ENCODE measurements at regions not wholly inside any gene's neighbourhood (a gene's known extent, or its start where the extent isn't known, plus 50 kb on each side); places are given as distances from the start of the nearest gene placed in this dataset.
"Not testable (repeated sequence)": the region's sequence is repeated elsewhere in the genome, so short reads cannot be mapped to it uniquely, and the experiment has no call there.

DNA sequence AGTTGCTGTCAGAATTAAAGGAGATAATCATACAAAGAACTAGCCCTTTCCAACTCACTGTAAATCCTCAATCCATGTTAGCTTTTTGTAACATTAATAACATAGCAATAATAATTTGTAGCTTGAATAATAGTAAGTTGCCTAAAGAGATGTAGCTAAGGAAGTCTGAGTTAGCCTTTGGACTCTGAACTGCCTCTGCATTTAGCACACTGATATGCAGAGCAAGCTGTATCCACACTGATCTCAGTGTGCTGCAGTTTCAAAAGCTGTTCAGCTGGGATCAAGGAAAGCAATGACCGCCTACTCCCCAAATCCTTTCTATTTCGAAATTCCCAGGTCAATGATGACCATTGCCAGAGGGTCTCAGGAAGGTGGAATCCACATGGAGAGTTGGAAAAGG lies 99.3 kb upstream of the IFNG-AS1 start:
- no peak overlapping the region for H3K9ac ChIP-seq (ENCODE audit: low read depth in 1 of 2, low read length in 2 of 2)
- no peaks in the 10 kb centered on the region for H3K36me3 ChIP-seq (ENCODE audit: control insufficient read depth in 1 of 2, insufficient read depth in 2 of 2, low read length in 2 of 2)
- no peaks in the 10 kb centered on the region for H3K4me1 ChIP-seq (ENCODE audit: control insufficient read depth in 1 of 2, insufficient read depth in 2 of 2, low read length in 2 of 2)
- H3K4me3 ChIP-seq (ENCODE audit: low read depth in 1 of 2, low read length in 2 of 2) = no peak overlapping the region
- peaks cover 0 to 3% of the 10 kb centered on the region in 2 donors for H3K27me3 ChIP-seq (ENCODE audit: control insufficient read depth in 1 of 2, insufficient read depth in 2 of 2, low read length in 2 of 2)
- H3K9me3 ChIP-seq (ENCODE audit: control insufficient read depth in 1 of 2, low read length in 2 of 2) = no peaks in the 10 kb centered on the region
- no peak overlapping the region for H3K27ac ChIP-seq (ENCODE audit: low read depth, low read length)

DNA sequence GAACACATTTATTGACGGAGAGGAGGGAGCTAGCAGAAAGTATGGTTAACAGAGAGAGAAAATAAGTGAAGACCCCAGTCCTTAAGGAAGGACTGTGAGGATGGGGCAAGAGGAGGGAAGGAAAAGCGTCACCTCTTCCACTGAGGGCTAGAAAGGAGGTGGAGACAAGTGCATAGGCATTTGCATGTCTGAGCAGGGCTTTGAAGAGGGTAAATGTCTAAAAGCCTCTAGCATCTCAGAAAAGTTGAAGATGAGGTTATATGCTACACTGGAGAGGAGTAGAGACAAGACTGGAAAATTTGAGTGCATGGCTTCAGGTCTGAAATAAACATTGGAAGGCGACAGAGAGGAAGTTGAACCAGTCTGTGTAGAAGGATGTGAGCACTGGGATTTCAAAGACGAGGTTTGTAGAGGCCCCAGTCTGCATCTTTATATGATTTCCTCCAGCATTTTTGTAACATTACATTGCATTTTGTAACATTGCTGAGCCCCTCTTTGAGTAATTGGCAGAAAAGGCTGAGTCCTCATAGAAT lies 98.5 kb upstream of the IFNG-AS1 start:
- H3K27me3 ChIP-seq (ENCODE audit: control insufficient read depth in 1 of 2, insufficient read depth in 2 of 2, low read length in 2 of 2) = peaks cover 0 to 3% of the 10 kb centered on the region in 2 donors
- no peak overlapping the region for H3K9ac ChIP-seq (ENCODE audit: low read depth in 1 of 2, low read length in 2 of 2)
- H3K9me3 ChIP-seq (ENCODE audit: control insufficient read depth in 1 of 2, low read length in 2 of 2) = no peaks in the 10 kb centered on the region
- no peaks in the 10 kb centered on the region for H3K36me3 ChIP-seq (ENCODE audit: control insufficient read depth in 1 of 2, insufficient read depth in 2 of 2, low read length in 2 of 2)
- no peaks in the 10 kb centered on the region for H3K4me1 ChIP-seq (ENCODE audit: control insufficient read depth in 1 of 2, insufficient read depth in 2 of 2, low read length in 2 of 2)
- no peak overlapping the region for H3K4me3 ChIP-seq (ENCODE audit: low read depth in 1 of 2, low read length in 2 of 2)
- H3K27ac ChIP-seq (ENCODE audit: low read depth, low read length) = no peak overlapping the region

DNA sequence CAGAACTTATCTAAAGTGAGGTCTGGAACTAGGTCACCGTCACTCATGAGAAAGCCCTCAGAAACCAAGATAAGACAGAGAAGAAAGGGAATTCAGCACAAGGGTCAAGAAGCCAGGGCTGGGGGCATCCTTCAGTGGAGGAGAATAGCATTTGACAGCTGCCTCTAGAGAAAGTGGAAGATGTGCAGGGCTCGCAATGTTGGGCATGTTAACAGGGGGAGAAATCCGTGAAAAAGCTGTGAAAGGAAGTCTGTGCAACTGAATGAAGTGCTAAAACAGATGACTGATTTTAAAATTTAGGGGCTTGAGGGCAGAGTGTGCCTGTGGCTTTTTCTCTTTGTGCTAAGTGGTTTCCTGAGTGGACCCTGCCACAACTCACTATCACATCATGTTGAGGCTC lies 97.7 kb upstream of the IFNG-AS1 start:
- Histone ChIP-seq H3K36me3 (ENCODE audit: control insufficient read depth in 1 of 2, insufficient read depth in 2 of 2, low read length in 2 of 2) (no peaks in the 10 kb centered on the region), H3K4me1 (ENCODE audit: control insufficient read depth in 1 of 2, insufficient read depth in 2 of 2, low read length in 2 of 2) (no peaks in the 10 kb centered on the region), H3K9ac (ENCODE audit: low read depth in 1 of 2, low read length in 2 of 2) (no peak overlapping the region), H3K27me3 (ENCODE audit: control insufficient read depth in 1 of 2, insufficient read depth in 2 of 2, low read length in 2 of 2) (peaks cover 0 to 3% of the 10 kb centered on the region in 2 donors), H3K27ac (ENCODE audit: low read depth, low read length) (no peak overlapping the region), H3K9me3 (ENCODE audit: control insufficient read depth in 1 of 2, low read length in 2 of 2) (no peaks in the 10 kb centered on the region), H3K4me3 (ENCODE audit: low read depth in 1 of 2, low read length in 2 of 2) (no peak overlapping the region)

DNA sequence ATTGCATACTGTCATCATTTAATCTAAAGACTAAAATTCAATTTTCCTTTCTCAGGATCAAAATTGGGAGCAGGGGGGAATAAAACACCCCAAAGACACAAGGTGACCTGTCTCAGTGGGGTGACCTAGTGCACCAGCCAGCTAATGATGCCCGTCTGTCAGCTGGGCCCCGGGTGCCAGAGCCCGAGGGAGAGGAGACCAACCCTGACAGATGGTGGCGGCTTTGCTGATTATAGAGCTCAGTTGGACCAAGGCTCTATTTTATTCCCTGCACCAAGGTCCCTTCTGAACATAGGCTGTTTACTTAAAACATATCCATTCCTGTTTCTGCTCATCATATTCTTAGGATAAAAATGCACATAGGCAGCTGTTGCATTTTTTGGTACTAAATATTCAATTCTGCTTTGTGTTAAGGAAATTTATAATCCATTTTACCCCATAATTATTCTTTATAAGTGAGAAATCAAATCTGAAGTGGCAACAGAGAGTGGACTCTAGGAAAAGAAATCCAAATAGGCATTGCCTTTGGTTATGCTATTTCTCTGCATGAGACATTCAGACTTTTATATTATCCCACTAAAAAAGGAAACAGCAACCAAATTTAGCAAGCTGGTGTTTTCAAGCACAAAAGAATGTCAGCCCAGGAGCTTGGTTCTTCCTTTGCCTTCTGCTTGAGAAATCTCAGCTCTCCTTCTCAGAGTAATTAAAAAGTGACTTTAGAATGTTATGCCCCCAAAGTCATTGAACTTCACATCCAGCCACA lies 96.8 kb upstream of the IFNG-AS1 start:
- Histone ChIP-seq H3K27ac (ENCODE audit: low read depth, low read length) (no peak overlapping the region), H3K4me1 (ENCODE audit: control insufficient read depth in 1 of 2, insufficient read depth in 2 of 2, low read length in 2 of 2) (no peaks in the 10 kb centered on the region), H3K9ac (ENCODE audit: low read depth in 1 of 2, low read length in 2 of 2) (no peak overlapping the region), H3K36me3 (ENCODE audit: control insufficient read depth in 1 of 2, insufficient read depth in 2 of 2, low read length in 2 of 2) (no peaks in the 10 kb centered on the region), H3K27me3 (ENCODE audit: control insufficient read depth in 1 of 2, insufficient read depth in 2 of 2, low read length in 2 of 2) (no peaks in the 10 kb centered on the region), H3K4me3 (ENCODE audit: low read depth in 1 of 2, low read length in 2 of 2) (no peak overlapping the region), H3K9me3 (ENCODE audit: control insufficient read depth in 1 of 2, low read length in 2 of 2) (no peaks in the 10 kb centered on the region)

DNA sequence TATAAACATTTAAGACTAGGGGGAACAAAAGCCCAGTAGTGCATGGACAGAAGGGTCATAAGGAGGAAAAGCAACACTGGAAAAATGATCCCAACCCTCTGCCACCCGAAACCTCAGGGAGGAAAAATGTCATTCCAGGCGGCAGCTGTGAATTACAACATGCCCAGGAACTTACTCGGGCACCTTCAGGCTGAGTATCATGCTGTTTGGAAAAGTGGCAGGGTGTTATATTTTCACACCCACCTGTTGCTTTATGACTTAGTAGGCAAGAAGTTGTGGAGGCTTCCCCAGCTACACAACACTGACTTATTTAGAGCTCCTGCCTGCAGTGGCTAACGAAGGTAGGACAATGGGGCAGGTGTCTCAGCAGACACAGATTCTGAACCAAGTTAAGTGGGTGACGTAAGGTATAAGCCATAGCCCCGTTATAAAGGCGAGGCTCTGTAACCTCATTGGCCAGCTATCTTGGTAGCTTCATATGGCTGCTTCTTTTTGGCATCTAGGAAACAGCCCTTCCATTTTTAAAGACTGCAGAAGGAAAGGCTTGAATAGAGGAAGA lies 96.1 kb upstream of the IFNG-AS1 start:
- no peaks in the 10 kb centered on the region for H3K27me3 ChIP-seq (ENCODE audit: control insufficient read depth in 1 of 2, insufficient read depth in 2 of 2, low read length in 2 of 2)

DNA sequence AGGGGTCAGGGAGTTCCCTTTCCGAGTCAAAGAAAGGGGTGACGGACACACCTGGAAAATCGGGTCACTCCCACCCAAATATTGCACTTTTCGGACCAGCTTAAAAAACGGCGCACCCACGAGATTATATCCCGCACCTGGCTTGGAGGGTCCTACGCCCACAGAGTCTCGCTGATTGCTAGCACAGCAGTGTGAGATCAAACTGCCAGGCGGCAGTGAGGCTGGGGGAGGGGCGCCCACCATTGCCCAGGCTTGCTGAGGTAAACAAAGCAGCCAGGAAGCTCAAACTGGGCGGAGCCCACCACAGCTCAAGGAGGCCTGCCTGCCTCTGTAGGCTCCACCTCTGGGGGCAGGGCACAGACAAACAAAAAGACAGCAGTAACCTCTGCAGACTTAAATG lies 88.8 kb upstream of the IFNG-AS1 start:
- H3K36me3 ChIP-seq (ENCODE audit: control insufficient read depth in 1 of 2, insufficient read depth in 2 of 2, low read length in 2 of 2); H3K27ac ChIP-seq (ENCODE audit: low read depth, low read length); H3K4me1 ChIP-seq (ENCODE audit: control insufficient read depth in 1 of 2, insufficient read depth in 2 of 2, low read length in 2 of 2); H3K9me3 ChIP-seq (ENCODE audit: control insufficient read depth in 1 of 2, low read length in 2 of 2); H3K27me3 ChIP-seq (ENCODE audit: control insufficient read depth in 1 of 2, insufficient read depth in 2 of 2, low read length in 2 of 2); H3K9ac ChIP-seq (ENCODE audit: low read depth in 1 of 2, low read length in 2 of 2); H3K4me3 ChIP-seq (ENCODE audit: low read depth in 1 of 2, low read length in 2 of 2): not testable (repeated sequence)

More for the DNA sequence above, 96.1 kb upstream of the IFNG-AS1 start:
- Histone ChIP-seq H3K36me3 (ENCODE audit: control insufficient read depth in 1 of 2, insufficient read depth in 2 of 2, low read length in 2 of 2) (no peaks in the 10 kb centered on the region), H3K9me3 (ENCODE audit: control insufficient read depth in 1 of 2, low read length in 2 of 2) (no peaks in the 10 kb centered on the region), H3K4me3 (ENCODE audit: low read depth in 1 of 2, low read length in 2 of 2) (no peak overlapping the region), H3K27ac (ENCODE audit: low read depth, low read length) (no peak overlapping the region), H3K9ac (ENCODE audit: low read depth in 1 of 2, low read length in 2 of 2) (no peak overlapping the region), H3K4me1 (ENCODE audit: control insufficient read depth in 1 of 2, insufficient read depth in 2 of 2, low read length in 2 of 2) (no peaks in the 10 kb centered on the region)

DNA sequence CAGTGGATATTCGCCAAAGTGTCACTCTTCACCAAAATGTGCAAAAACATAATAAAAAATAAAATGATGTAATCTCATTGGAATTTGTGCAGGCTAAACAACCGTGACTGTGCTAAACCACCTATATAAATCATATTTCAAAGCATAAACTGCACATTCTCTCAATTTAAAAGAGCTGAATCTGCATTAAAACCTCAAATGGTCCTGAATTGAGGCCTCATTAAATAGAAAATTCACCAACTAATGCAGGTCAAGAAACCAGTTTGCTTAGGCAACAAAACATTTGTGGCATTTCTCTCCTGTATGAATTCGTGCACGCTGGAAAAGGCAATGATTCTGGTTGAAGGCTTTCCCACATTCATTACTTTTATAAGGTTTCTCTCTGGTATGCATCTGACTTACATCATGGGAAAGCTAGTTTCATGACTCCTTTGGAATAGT lies 80.1 kb upstream of the IFNG-AS1 start:
- H3K27me3 ChIP-seq (ENCODE audit: control insufficient read depth in 1 of 2, insufficient read depth in 2 of 2, low read length in 2 of 2) = no peaks in the 10 kb centered on the region
- H3K9me3 ChIP-seq (ENCODE audit: control insufficient read depth in 1 of 2, low read length in 2 of 2) = no peaks in the 10 kb centered on the region
- no peak overlapping the region for H3K4me3 ChIP-seq (ENCODE audit: low read depth in 1 of 2, low read length in 2 of 2)
- H3K4me1 ChIP-seq (ENCODE audit: control insufficient read depth in 1 of 2, insufficient read depth in 2 of 2, low read length in 2 of 2) = no peaks in the 10 kb centered on the region
- H3K36me3 ChIP-seq (ENCODE audit: control insufficient read depth in 1 of 2, insufficient read depth in 2 of 2, low read length in 2 of 2) = no peaks in the 10 kb centered on the region
- no peak overlapping the region for H3K27ac ChIP-seq (ENCODE audit: low read depth, low read length)
- no peak overlapping the region for H3K9ac ChIP-seq (ENCODE audit: low read depth in 1 of 2, low read length in 2 of 2)

DNA sequence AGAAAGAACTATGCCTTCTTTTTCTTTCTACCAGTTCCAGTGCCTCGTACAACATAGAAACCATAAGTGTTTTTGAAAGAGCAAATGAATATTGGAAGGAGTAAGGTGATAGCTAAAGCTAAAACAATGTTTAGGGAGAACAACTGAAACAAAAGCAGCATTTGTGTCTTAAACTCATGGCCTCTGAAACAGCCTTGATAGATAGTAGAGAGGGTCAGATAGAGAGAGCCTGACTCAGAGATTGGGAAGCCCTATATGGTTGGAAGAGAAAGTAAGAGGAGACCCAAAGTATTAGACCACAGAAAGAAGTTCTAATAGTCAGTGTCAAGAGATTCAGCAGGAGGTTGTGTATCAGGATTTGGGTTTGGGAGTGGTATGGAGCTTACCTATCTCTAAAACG lies 79.6 kb upstream of the IFNG-AS1 start:
- Histone ChIP-seq H3K4me1 (ENCODE audit: control insufficient read depth in 1 of 2, insufficient read depth in 2 of 2, low read length in 2 of 2) (no peaks in the 10 kb centered on the region), H3K36me3 (ENCODE audit: control insufficient read depth in 1 of 2, insufficient read depth in 2 of 2, low read length in 2 of 2) (no peaks in the 10 kb centered on the region), H3K9me3 (ENCODE audit: control insufficient read depth in 1 of 2, low read length in 2 of 2) (no peaks in the 10 kb centered on the region), H3K27me3 (ENCODE audit: control insufficient read depth in 1 of 2, insufficient read depth in 2 of 2, low read length in 2 of 2) (no peaks in the 10 kb centered on the region), H3K9ac (ENCODE audit: low read depth in 1 of 2, low read length in 2 of 2) (no peak overlapping the region), H3K27ac (ENCODE audit: low read depth, low read length) (no peak overlapping the region), H3K4me3 (ENCODE audit: low read depth in 1 of 2, low read length in 2 of 2) (no peak overlapping the region)

DNA sequence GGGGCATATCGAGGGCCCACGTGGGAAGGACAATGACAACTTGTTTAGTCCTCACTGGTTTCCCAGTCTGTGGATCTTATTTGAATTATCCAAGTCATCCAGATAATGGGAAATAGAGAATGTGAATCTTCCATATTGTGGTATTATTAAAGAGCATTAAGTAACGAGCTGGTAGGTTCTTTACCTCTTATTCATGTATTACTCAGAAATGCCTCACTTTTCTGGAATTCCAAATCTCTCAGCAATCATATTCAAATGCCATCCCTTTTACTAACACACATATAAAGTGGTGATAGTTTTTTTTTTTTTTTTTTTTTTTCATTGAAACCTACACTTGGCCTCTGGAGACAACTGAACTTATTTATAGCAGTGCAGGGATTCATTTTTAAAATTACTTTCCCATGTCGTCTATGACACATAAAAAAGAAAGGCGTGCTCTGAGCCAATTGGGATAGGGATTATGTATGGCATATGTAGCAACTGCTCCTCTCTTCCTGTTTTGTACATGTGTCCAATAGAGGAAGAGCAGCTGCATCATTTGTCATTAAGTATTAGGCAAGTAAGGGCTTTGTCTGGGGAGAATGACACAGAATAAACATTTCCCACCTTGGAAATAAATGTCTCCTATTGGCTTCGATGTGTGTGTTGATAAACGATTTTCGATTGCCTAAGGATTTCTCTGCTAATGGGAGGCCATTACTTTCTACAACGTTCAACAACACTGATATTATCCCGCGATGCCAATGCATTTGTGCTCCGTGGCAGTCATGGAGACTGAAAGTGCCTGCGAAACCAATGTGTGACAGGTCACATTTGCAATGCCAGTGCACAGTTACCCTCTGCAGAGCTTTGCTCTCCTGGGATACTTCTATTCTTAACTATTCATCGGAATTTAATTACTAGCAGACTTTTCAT lies 78.6 kb upstream of the IFNG-AS1 start:
- H3K27me3 ChIP-seq (ENCODE audit: control insufficient read depth in 1 of 2, insufficient read depth in 2 of 2, low read length in 2 of 2) = no peaks in the 10 kb centered on the region
- no peaks in the 10 kb centered on the region for H3K36me3 ChIP-seq (ENCODE audit: control insufficient read depth in 1 of 2, insufficient read depth in 2 of 2, low read length in 2 of 2)
- H3K27ac ChIP-seq (ENCODE audit: low read depth, low read length) = no peak overlapping the region
- no peaks in the 10 kb centered on the region for H3K4me1 ChIP-seq (ENCODE audit: control insufficient read depth in 1 of 2, insufficient read depth in 2 of 2, low read length in 2 of 2)
- no peak overlapping the region for H3K4me3 ChIP-seq (ENCODE audit: low read depth in 1 of 2, low read length in 2 of 2)
- H3K9me3 ChIP-seq (ENCODE audit: control insufficient read depth in 1 of 2, low read length in 2 of 2) = no peaks in the 10 kb centered on the region
- no peak overlapping the region for H3K9ac ChIP-seq (ENCODE audit: low read depth in 1 of 2, low read length in 2 of 2)

DNA sequence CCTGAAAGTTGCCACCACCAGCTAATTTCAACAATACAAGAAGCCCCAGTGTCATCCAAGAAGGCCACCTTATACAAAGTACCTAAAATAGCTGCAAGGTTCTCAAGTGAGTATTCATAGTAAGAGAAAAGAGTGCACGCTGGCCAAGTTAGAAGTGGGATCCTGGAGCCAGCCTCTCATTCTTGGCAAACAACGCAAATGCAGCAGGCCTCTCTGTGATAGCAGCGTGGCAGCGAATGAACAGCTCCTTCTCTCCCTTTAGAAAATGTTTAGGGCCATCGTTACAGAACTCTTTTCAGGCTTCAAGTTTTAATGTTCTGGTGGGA lies 78.0 kb upstream of the IFNG-AS1 start:
- Histone ChIP-seq H3K4me3 (ENCODE audit: low read depth in 1 of 2, low read length in 2 of 2) (no peak overlapping the region), H3K27me3 (ENCODE audit: control insufficient read depth in 1 of 2, insufficient read depth in 2 of 2, low read length in 2 of 2) (no peaks in the 10 kb centered on the region), H3K36me3 (ENCODE audit: control insufficient read depth in 1 of 2, insufficient read depth in 2 of 2, low read length in 2 of 2) (no peaks in the 10 kb centered on the region), H3K9ac (ENCODE audit: low read depth in 1 of 2, low read length in 2 of 2) (no peak overlapping the region), H3K9me3 (ENCODE audit: control insufficient read depth in 1 of 2, low read length in 2 of 2) (no peaks in the 10 kb centered on the region), H3K4me1 (ENCODE audit: control insufficient read depth in 1 of 2, insufficient read depth in 2 of 2, low read length in 2 of 2) (no peaks in the 10 kb centered on the region), H3K27ac (ENCODE audit: low read depth, low read length) (no peak overlapping the region)

Data from duodenal mucosa (tissue), 2 donors.